GM12878 (cell line): ENCODE measurements at regions not wholly inside any gene's neighbourhood (a gene's known extent, or its start where the extent isn't known, plus 50 kb on each side); places are given as distances from the start of the nearest gene placed in this dataset.

Experiments used
- ATAC-seq: fragments of 200-7000 bp; cut with Tn5 transposase; 3 replicates; pipeline ENCODE4 v1.9.1; 2020; ENCODE audit warnings: mild to moderate bottlenecking, moderate library complexity
- BruUV-seq: library from RNA; stranded (reverse); fragments of 400-500 nt; replicated peaks from 2 replicates; lab custom pipeline; 2021; lab: Mats Ljungman, UMichigan
- CTCF ChIA-PET: fragments of 300-600 bp; sonication (Branson Sonifier 250); formaldehyde crosslinking; extraction: SDS; loops from one replicate; lab custom pipeline; 2021; ENCODE audit warnings: inconsistent platforms; lab: Yijun Ruan, JAX
- POLR2A ChIA-PET: fragments of 350-600 bp; formaldehyde crosslinking; extraction: SDS; loops from one replicate; lab custom pipeline; 2021; ENCODE audit warnings: inconsistent platforms; lab: Charles Lee
- RAD21 ChIA-PET: fragments of 300-600 bp; sonication (Branson Sonifier 250); formaldehyde crosslinking; loops from one replicate; lab custom pipeline; 2023; ENCODE audit warnings: antibody characterized with exemption; ENCODE audit not compliant: unreplicated experiment; lab: Charles Lee
- SMC1A ChIA-PET: fragments of 300-600 bp; sonication (Branson Sonifier 250); formaldehyde crosslinking; loops from one replicate; lab custom pipeline; 2023; ENCODE audit not compliant: unreplicated experiment, uncharacterized antibody; lab: Charles Lee
- DNase-seq: peaks from one replicate; pipeline ENCODE4 v3.0.0-alpha.2; 2011; ENCODE audit warnings: low read depth, low spot score
- FAIRE-seq: peaks from 3 replicates; lab custom pipeline; 2011; peaks lifted over from hg19 to GRCh38; lab: Jason Lieb, UNC
- H2AFZ ChIP-seq: 2 replicates; pipeline ENCODE4 v1.6.0; 2011; ENCODE audit warnings: low read depth, low read length, control low read depth; ENCODE audit not compliant: control insufficient read depth
- H3K27ac ChIP-seq: 2 replicates; pipeline ENCODE4 v1.5.1; 2011; ENCODE audit warnings: control low read depth; ENCODE audit not compliant: control insufficient read depth, insufficient read depth
- H3K27me3 ChIP-seq, 2 experiments: replicated peaks in 1 of 2; 2 replicates each; pipeline versions ENCODE4 v1.6.0 to v1.6.1; 2011; ENCODE audit warnings: low read length in 1 of 2; ENCODE audit not compliant: control insufficient read depth in 2 of 2, insufficient read depth in 2 of 2
- H3K36me3 ChIP-seq, 2 experiments: 2 replicates each; pipeline ENCODE4 v1.5.1; 2011; ENCODE audit warnings: low read length in 1 of 2; ENCODE audit not compliant: control insufficient read depth in 2 of 2, insufficient read depth in 2 of 2
- H3K4me1 ChIP-seq: 2 replicates; pipeline ENCODE4 v1.6.1; 2011; ENCODE audit warnings: mild to moderate bottlenecking, low read length, moderate library complexity, mixed read lengths; ENCODE audit not compliant: control insufficient read depth, insufficient read depth
- H3K4me2 ChIP-seq: 2 replicates; pipeline ENCODE4 v1.6.0; 2011; ENCODE audit warnings: control low read depth; ENCODE audit not compliant: control insufficient read depth, insufficient read depth
- H3K4me3 ChIP-seq: fragments of 200-600 bp; sonication (generic); 2 replicates; pipeline ENCODE4 v1.5.1; 2016
- H3K79me2 ChIP-seq: 2 replicates; pipeline ENCODE4 v1.6.0; 2011; ENCODE audit warnings: low read length; ENCODE audit not compliant: control insufficient read depth, insufficient read depth
- H3K9ac ChIP-seq: 2 replicates; pipeline ENCODE4 v1.8.0; 2011; ENCODE audit warnings: low read length, control low read depth, mixed read lengths; ENCODE audit not compliant: control insufficient read depth, insufficient read depth
- H3K9me3 ChIP-seq: replicated peaks from 3 replicates; pipeline ENCODE4 v1.5.1; 2011; ENCODE audit warnings: mild to moderate bottlenecking, low read length; ENCODE audit not compliant: control insufficient read depth, insufficient read depth
- H4K20me1 ChIP-seq: 2 replicates; pipeline ENCODE4 v1.6.0; 2011; ENCODE audit not compliant: control insufficient read depth, insufficient read depth
- CEBPB ChIP-seq, 2 experiments: fragments of 150-350 bp in 1 of 2; IDR thresholded peaks; 2 replicates each; pipeline ENCODE4 v1.6.1; 2012 to 2014; ENCODE audit warnings: low read depth in 2 of 2, low read length in 2 of 2, borderline replicate concordance in 1 of 2, inconsistent platforms in 1 of 2
- CUX1 ChIP-seq: IDR thresholded peaks from 2 replicates; pipeline ENCODE4 v1.6.1; 2012; ENCODE audit warnings: improper control_type of control experiment, low read depth, low read length; ENCODE audit not compliant: insufficient replicate concordance
- ESRRA ChIP-seq: IDR thresholded peaks from 2 replicates; pipeline ENCODE4 v1.6.1; 2012; ENCODE audit warnings: mild to moderate bottlenecking, low read length, improper control_type of control experiment
- IRF4 ChIP-seq: IDR thresholded peaks from 2 replicates; pipeline ENCODE4 v1.6.1; 2011; ENCODE audit warnings: low read depth, low read length
- KAT2A ChIP-seq: conservative IDR thresholded peaks from 2 replicates; pipeline ENCODE4 v1.6.1; 2011; ENCODE audit warnings: low read depth, low read length; ENCODE audit not compliant: control insufficient read depth
- MEF2B ChIP-seq: fragments of 450-650 bp; IDR thresholded peaks from 2 replicates; pipeline ENCODE4 v1.6.1; 2018; ENCODE audit warnings: mild to moderate bottlenecking, moderate library complexity; ENCODE audit not compliant: partially characterized antibody, poor library complexity, severe bottlenecking
- RELA ChIP-seq: fragments of 450-650 bp; IDR thresholded peaks from 2 replicates; pipeline ENCODE4 v1.8.0; 2014; ENCODE audit warnings: borderline replicate concordance; ENCODE audit not compliant: partially characterized antibody
- RFX5 ChIP-seq: IDR thresholded peaks from 2 replicates; pipeline ENCODE4 v1.6.1; 2011; ENCODE audit warnings: low read depth, low read length, improper control_type of control experiment
- USF2 ChIP-seq: IDR thresholded peaks from 2 replicates; pipeline ENCODE4 v1.6.1; 2011; ENCODE audit warnings: low read depth, low read length, improper control_type of control experiment, borderline replicate concordance
- ZNF592 ChIP-seq: fragments of 450-650 bp; IDR thresholded peaks from 2 replicates; pipeline ENCODE4 v1.6.1; 2017; ENCODE audit warnings: mild to moderate bottlenecking, moderate library complexity
- WGBS: methylation state at CpG from one replicate; pipeline ENCODE4 v1.1.6; 2016; ENCODE audit warnings: low lambda C conversion rate; ENCODE audit not compliant: insufficient replicate concordance, insufficient coverage; ENCODE audit errors: missing lambda C conversion rate; 5-methylcytosine and 5-hydroxymethylcytosine counted together
- in situ Hi-C: fragments of 300-500 bp; cut with MboI; formaldehyde crosslinking; loops from 9 replicates; pipeline ENCODE4 v1.14.3; 2018; ENCODE audit warnings: mixed read lengths
- intact Hi-C: fragments of 100-400 bp; cut with micrococcal nuclease; formaldehyde crosslinking; loops from one replicate; pipeline ENCODE4 v1.14.2; 2022; ENCODE audit not compliant: unreplicated experiment

GRCh38 chr13:79018166-79018565 is 359.2 kb upstream of the OBI1 start:
- H3K4me1 ChIP-seq: no peaks in the 10 kb centered on the region
- ChIA-PET SMC1A (no interaction called here), POLR2A (no interaction called here), RAD21 (no interaction called here), CTCF (no interaction called here)
- ATAC-seq (no peak), DNase-seq (no peak), FAIRE-seq (no peak)
- no peak overlapping the region for H3K4me3 ChIP-seq
- H3K9ac ChIP-seq: no peak overlapping the region
- no peak overlapping the region for H2AFZ ChIP-seq
- H3K4me2 ChIP-seq: no peak overlapping the region
- in situ Hi-C loops: no loop called here
- no TSS peak for BruUV-seq
- intact Hi-C loops: no loop called here
- no peaks in the 10 kb centered on the region for H4K20me1 ChIP-seq
- 85% methylated on average over 2 of the region's 2 CpGs for WGBS
- no peaks in the 10 kb centered on the region for H3K27me3 ChIP-seq
- no peaks in the 10 kb centered on the region for H3K36me3 ChIP-seq
- no peaks in the 10 kb centered on the region for H3K79me2 ChIP-seq
- H3K9me3 ChIP-seq: peaks cover 2% of the 10 kb centered on the region; the same call in 2 of the 3 replicates
- TF ChIP-seq CEBPB (IDR thresholded peaks at IDR 0.05; ENCODE audit: borderline replicate concordance in 1 of 2, low read depth in 2 of 2, low read length in 2 of 2) (no peak), KAT2A (no peak), USF2 (no peak), ESRRA (no peak), IRF4 (no peak), ZNF592 (no peak), MEF2B (no peak), RFX5 (no peak), CUX1 (no peak), RELA (no peak)
- H3K27ac ChIP-seq: no peak overlapping the region
